Calu3 (cell line): ENCODE measurements at regions not wholly inside any gene's neighbourhood (a gene's known extent, or its start where the extent isn't known, plus 50 kb on each side); places are given as distances from the start of the nearest gene placed in this dataset.

Experiments
- BruUV-seq: library from RNA; stranded (reverse); fragments of 400-500 nt; replicated peaks from 2 replicates; lab custom pipeline; 2021; lab: Mats Ljungman, UMichigan
- CTCF ChIA-PET: fragments of 300-600 bp; sonication (Branson Sonifier 250); formaldehyde crosslinking; loops from one replicate; lab custom pipeline; 2022; ENCODE audit warnings: antibody characterized with exemption; lab: Charles Lee
- DNase-seq: peaks from one replicate; pipeline ENCODE4 v3.0.0; 2022
- H3K27ac Mint-ChIP-seq: one replicate; pipeline ENCODE4 v1.8.0; 2022; ENCODE audit warnings: mixed read lengths; ENCODE audit not compliant: unreplicated experiment
- H3K27me3 Mint-ChIP-seq: one replicate; pipeline ENCODE4 v1.8.0; 2022; ENCODE audit warnings: mixed read lengths; ENCODE audit not compliant: unreplicated experiment
- H3K36me3 Mint-ChIP-seq: one replicate; pipeline ENCODE4 v1.8.0; 2022; ENCODE audit warnings: mild to moderate bottlenecking, moderate library complexity, mixed read lengths; ENCODE audit not compliant: insufficient read depth, unreplicated experiment
- H3K4me1 Mint-ChIP-seq: one replicate; pipeline ENCODE4 v1.8.0; 2022; ENCODE audit warnings: mild to moderate bottlenecking, low read depth, mixed read lengths; ENCODE audit not compliant: unreplicated experiment
- H3K4me3 Mint-ChIP-seq: one replicate; pipeline ENCODE4 v1.8.0; 2022; ENCODE audit warnings: mild to moderate bottlenecking, low read depth, moderate library complexity, mixed read lengths; ENCODE audit not compliant: unreplicated experiment
- H3K9me3 Mint-ChIP-seq: one replicate; pipeline ENCODE4 v1.8.0; 2022; ENCODE audit warnings: low read depth, mixed read lengths; ENCODE audit not compliant: unreplicated experiment
- intact Hi-C: fragments of 100-400 bp; cut with micrococcal nuclease; formaldehyde crosslinking; loops from one replicate; pipeline ENCODE4 v1.10.0; 2022; ENCODE audit not compliant: unreplicated experiment
- TF ChIP-seq, protein P1 (sequence below): fragments of 200-600 bp; IDR thresholded peaks from one replicate; pipeline ENCODE4 v1.8.0; 2022; ENCODE audit warnings: antibody characterized with exemption; ENCODE audit not compliant: unreplicated experiment

DNA sequence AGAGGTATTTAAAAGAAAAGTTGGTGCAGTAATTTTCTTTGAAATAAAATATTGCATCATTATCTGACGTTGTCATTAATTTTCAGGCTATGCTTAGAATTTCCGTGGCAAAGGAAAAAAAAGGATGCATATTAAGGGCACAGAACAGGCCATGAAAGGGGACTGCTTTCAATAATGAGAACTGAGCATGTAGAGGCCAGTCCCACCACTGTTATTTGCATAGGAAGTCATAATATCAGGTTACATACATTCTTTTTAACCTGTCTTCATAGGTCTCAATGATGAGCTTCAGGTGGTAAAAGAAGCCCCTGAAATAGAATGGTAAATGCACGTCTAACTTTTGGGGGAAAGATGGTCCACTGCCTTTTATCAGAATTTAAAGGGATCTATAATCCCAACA, 272.1 kb upstream of the ALCAM start:
- CTCF ChIA-PET = interaction anchor here (0.6 kb wide), 1 partner anchor 1282 kb away, joined by 3 read pairs; no protein-coding TSS in a partner anchor
- H3K4me3 Mint-ChIP-seq = no peak overlapping the region
- H3K27me3 Mint-ChIP-seq = no peaks in the 10 kb centered on the region
- TF ChIP-seq, protein P1, sequence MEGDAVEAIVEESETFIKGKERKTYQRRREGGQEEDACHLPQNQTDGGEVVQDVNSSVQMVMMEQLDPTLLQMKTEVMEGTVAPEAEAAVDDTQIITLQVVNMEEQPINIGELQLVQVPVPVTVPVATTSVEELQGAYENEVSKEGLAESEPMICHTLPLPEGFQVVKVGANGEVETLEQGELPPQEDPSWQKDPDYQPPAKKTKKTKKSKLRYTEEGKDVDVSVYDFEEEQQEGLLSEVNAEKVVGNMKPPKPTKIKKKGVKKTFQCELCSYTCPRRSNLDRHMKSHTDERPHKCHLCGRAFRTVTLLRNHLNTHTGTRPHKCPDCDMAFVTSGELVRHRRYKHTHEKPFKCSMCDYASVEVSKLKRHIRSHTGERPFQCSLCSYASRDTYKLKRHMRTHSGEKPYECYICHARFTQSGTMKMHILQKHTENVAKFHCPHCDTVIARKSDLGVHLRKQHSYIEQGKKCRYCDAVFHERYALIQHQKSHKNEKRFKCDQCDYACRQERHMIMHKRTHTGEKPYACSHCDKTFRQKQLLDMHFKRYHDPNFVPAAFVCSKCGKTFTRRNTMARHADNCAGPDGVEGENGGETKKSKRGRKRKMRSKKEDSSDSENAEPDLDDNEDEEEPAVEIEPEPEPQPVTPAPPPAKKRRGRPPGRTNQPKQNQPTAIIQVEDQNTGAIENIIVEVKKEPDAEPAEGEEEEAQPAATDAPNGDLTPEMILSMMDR = no peak
- H3K36me3 Mint-ChIP-seq = no peaks in the 10 kb centered on the region
- peaks cover 3% of the 10 kb centered on the region for H3K9me3 Mint-ChIP-seq
- DNase-seq = no peak
- H3K4me1 Mint-ChIP-seq = peaks cover 8% of the 10 kb centered on the region
- intact Hi-C loops = no loop called here
- no peak overlapping the region for H3K27ac Mint-ChIP-seq
- no TSS peak for BruUV-seq

DNA sequence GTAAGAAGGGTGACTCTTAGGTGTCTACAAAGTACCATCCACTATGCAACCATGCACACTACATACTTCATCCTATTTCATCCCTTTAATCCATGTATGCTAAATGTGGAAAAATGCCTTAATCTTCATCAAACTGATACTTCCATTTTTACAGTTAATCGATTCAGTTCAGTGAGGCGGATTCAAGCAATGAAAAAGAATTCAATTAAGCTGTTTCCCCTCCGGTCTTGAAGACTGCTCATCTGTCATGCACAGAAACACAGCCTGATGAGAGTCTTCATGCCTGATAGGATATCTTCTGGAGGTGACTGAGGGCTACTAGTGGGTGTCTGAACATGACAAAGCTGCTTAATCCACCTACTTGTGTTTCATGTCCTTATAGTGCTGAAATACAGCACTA, 270.6 kb upstream of the ALCAM start:
- H3K27me3 Mint-ChIP-seq = no peaks in the 10 kb centered on the region
- TF ChIP-seq, protein P1 = no peak
- H3K9me3 Mint-ChIP-seq = peaks cover 3% of the 10 kb centered on the region
- H3K36me3 Mint-ChIP-seq = no peaks in the 10 kb centered on the region
- CTCF ChIA-PET = no interaction called here
- no peak for DNase-seq
- peaks cover 8% of the 10 kb centered on the region for H3K4me1 Mint-ChIP-seq
- no TSS peak for BruUV-seq
- no peak overlapping the region for H3K4me3 Mint-ChIP-seq
- intact Hi-C loops = no loop called here
- H3K27ac Mint-ChIP-seq = no peak overlapping the region

GRCh38 chr3:105101603-105102002, 265.1 kb upstream of the ALCAM start:
- BruUV-seq = no TSS peak
- no peak for DNase-seq
- TF ChIP-seq, protein P1 = no peak
- Mint-ChIP-seq H3K4me1 (no peaks in the 10 kb centered on the region), H3K36me3 (no peaks in the 10 kb centered on the region), H3K9me3 (no peaks in the 10 kb centered on the region), H3K4me3 (no peak overlapping the region), H3K27me3 (no peaks in the 10 kb centered on the region), H3K27ac (no peak overlapping the region)
- CTCF ChIA-PET = no interaction called here
- intact Hi-C loops = no loop called here

DNA sequence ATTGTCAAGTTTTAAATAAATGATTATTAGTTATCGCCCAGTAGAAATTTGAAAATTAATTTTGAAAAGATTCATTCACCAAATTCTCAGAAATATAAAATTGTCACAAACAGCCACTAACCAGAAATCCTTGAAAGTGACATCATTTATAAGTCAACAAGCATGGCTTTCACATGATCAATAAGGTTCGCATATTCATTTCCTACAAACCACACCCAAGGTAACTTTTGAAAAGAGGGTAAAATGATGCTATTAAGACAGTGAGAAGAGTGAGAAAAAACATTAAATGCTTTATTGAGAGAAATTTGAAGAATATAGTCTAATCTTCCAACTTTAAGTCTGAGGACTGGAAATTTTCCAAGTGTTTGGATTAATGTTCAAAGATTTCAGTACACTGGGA, 263.6 kb upstream of the ALCAM start:
- no peaks in the 10 kb centered on the region for H3K36me3 Mint-ChIP-seq
- CTCF ChIA-PET = interaction anchor here (0.6 kb wide), 1 partner anchor 523 kb away, joined by 3 read pairs; no protein-coding TSS in a partner anchor
- BruUV-seq = no TSS peak

More for the DNA sequence above, 263.6 kb upstream of the ALCAM start:
- TF ChIP-seq, protein P1 = no peak
- Mint-ChIP-seq H3K9me3 (no peaks in the 10 kb centered on the region), H3K27ac (no peak overlapping the region), H3K4me3 (no peak overlapping the region), H3K4me1 (no peaks in the 10 kb centered on the region), H3K27me3 (no peaks in the 10 kb centered on the region)
- intact Hi-C loops = no loop called here
- DNase-seq = no peak
